Testis (tissue), 2 donors: ENCODE measurements at regions not wholly inside any gene's neighbourhood (a gene's known extent, or its start where the extent isn't known, plus 50 kb on each side); places are given as distances from the start of the nearest gene placed in this dataset.
A peak's percentile ranks its signal among the peaks of the same experiment; 100 is the strongest.

Experiments
- DNase-seq: peaks from one replicate; pipeline ENCODE4 v3.0.0-alpha.2; 2019
- H3K27ac ChIP-seq, 2 donors: fragments of 200-600 bp; sonication (generic); one replicate each; pipeline ENCODE4 v1.5.1; 2019
- H3K27me3 ChIP-seq: fragments of 200-600 bp; sonication (generic); one replicate; pipeline ENCODE4 v1.5.1; 2019
- H3K36me3 ChIP-seq: fragments of 200-600 bp; sonication (generic); one replicate; pipeline ENCODE4 v1.5.1; 2017; ENCODE audit warnings: low read depth; ENCODE audit errors: missing control alignments
- H3K4me1 ChIP-seq: fragments of 200-600 bp; sonication (generic); one replicate; pipeline ENCODE4 v1.5.1; 2019
- H3K4me3 ChIP-seq, 2 donors: fragments of 200-600 bp; sonication (generic); one replicate each; pipeline ENCODE4 v1.5.1; 2017 to 2019
- H3K9me3 ChIP-seq: fragments of 200-600 bp; sonication (generic); one replicate; pipeline ENCODE4 v1.5.1; 2017
- POLR2A ChIP-seq: fragments of 450-650 bp; IDR thresholded peaks from one replicate; pipeline ENCODE4 v1.6.1; 2017; ENCODE audit warnings: antibody characterized with exemption, mild to moderate bottlenecking, moderate library complexity
- WGBS, 2 donors: methylation state at CpG; one replicate each; pipeline ENCODE4 v1.1.5; 2018; 5-methylcytosine and 5-hydroxymethylcytosine counted together
- intact Hi-C: fragments of 100-400 bp; cut with DNase I; formaldehyde crosslinking; loops from one replicate; pipeline ENCODE4 v1.15.1; 2023; ENCODE audit warnings: low total_unique reads
- TF ChIP-seq, protein P1 (sequence below), 3 experiments: fragments of 450-650 bp in 2 of 3; fragments of 200-600 bp in 1 of 3; sonication (generic) in 1 of 3; IDR thresholded peaks; one replicate each; pipeline ENCODE4 v1.5.1; 2016 to 2019; ENCODE audit warnings: antibody characterized with exemption in 3 of 3, mild to moderate bottlenecking in 2 of 3, moderate library complexity in 1 of 3

DNA sequence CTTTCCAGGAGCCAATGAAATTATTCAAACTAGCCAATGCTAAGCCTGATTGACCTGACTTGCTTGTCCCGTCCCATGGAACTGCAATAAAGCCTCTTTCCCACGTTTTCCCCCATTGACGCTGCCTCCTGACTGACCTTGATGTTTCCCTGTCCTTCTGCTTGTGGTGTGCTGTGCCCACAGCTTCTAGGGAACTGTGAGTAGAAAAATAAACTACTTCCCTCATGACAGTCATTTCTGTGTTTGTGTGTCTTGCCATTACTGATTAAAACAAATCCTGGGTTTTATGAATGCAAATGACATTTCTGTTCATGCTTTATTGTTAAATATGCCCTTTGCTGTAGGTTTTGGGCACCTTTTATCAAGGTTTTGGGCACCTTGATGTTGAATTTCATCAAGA, 91.3 kb upstream of the ABI1 start:
- DNase-seq: no peak
- intact Hi-C loops: no loop called here
- Histone ChIP-seq H3K9me3 (no peaks in the 10 kb centered on the region), H3K4me1 (no peaks in the 10 kb centered on the region), H3K27me3 (no peaks in the 10 kb centered on the region), H3K4me3 (no peak overlapping the region), H3K36me3 (no peaks in the 10 kb centered on the region), H3K27ac (no peak overlapping the region)
- 71 to 72% methylated on average over 3 of the region's 3 CpGs for WGBS, 2 donors
- TF ChIP-seq, protein P1, sequence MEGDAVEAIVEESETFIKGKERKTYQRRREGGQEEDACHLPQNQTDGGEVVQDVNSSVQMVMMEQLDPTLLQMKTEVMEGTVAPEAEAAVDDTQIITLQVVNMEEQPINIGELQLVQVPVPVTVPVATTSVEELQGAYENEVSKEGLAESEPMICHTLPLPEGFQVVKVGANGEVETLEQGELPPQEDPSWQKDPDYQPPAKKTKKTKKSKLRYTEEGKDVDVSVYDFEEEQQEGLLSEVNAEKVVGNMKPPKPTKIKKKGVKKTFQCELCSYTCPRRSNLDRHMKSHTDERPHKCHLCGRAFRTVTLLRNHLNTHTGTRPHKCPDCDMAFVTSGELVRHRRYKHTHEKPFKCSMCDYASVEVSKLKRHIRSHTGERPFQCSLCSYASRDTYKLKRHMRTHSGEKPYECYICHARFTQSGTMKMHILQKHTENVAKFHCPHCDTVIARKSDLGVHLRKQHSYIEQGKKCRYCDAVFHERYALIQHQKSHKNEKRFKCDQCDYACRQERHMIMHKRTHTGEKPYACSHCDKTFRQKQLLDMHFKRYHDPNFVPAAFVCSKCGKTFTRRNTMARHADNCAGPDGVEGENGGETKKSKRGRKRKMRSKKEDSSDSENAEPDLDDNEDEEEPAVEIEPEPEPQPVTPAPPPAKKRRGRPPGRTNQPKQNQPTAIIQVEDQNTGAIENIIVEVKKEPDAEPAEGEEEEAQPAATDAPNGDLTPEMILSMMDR (IDR thresholded peaks at IDR 0.05): no peak
- TF ChIP-seq POLR2A: no peak

DNA sequence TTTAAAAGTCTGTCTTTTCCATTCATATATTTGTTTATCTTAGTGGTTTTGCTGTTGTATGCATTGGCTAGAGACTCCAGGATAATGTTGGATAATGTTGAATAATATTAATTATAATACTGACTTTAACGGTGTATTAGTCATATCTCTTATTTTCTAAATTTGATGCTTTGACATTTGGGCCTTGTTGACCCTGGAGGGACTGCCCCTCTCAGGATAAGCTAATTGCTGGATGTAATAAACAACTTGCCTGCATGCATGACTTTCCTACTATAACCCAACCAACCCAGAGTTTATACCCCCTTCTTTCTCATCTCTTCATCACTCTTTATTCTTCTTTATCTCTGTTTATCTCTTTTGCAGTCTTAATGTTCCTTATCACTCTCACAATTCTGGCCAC, 90.9 kb upstream of the ABI1 start:
- no peak overlapping the region for H3K27ac ChIP-seq
- no peaks in the 10 kb centered on the region for H3K4me1 ChIP-seq
- H3K36me3 ChIP-seq: no peaks in the 10 kb centered on the region
- H3K4me3 ChIP-seq: no peak overlapping the region
- 65 to 87% methylated on average over 1 of the region's 1 CpG for WGBS, 2 donors
- intact Hi-C loops: no loop called here
- no peak for DNase-seq
- H3K27me3 ChIP-seq: no peaks in the 10 kb centered on the region
- no peak for TF ChIP-seq POLR2A
- TF ChIP-seq, protein P1 (IDR thresholded peaks at IDR 0.05): no peak
- no peaks in the 10 kb centered on the region for H3K9me3 ChIP-seq

- no peak for TF ChIP-seq POLR2A
- TF ChIP-seq, protein P1 (IDR thresholded peaks at IDR 0.05): no peak
- H3K27me3 ChIP-seq: no peaks in the 10 kb centered on the region
- DNase-seq: no peak
- H3K4me1 ChIP-seq: no peaks in the 10 kb centered on the region
- H3K36me3 ChIP-seq: no peaks in the 10 kb centered on the region
- H3K9me3 ChIP-seq: no peaks in the 10 kb centered on the region
- no peak overlapping the region for H3K4me3 ChIP-seq
- intact Hi-C loops: no loop called here
- no peak overlapping the region for H3K27ac ChIP-seq
Measured at GRCh38 chr10:26950934-26951333, 90.2 kb upstream of the ABI1 start.

DNA sequence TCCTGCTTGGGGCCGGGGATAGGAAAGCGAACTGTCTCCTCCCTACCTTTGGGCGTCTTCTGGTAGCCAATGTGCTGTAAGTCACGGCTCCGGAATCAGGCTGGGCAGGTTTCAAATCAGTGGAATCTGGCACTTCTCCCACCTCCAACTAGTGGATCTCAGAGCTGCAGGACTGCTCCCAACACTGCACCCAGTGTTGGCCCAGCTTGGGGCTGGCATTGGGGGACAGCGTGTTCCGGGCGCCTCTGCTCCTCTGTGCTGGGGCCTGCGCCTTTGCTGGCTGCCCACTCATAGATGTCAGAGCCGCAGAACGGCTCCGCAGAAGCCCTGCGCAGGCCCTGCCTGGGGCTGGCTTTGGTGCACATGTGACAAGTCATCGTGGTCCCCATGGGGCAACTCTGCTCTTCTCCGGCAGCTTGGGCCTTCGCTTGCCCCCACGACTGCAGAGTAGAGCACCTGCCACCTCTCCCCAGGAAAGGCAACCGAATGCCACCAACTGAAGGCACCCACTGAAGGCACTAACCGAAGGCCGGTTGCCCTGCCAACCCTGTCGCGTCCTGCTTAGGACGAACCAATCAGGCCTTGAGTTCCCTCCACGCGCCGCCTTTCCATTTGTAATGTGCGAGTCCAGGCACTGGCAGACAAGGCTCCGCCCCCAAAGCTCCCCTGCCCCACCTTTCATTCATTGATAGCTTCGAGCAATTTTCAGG, 85.5 kb upstream of the ABI1 start:
- peak; percentile 50 for DNase-seq
- H3K27me3 ChIP-seq: no peaks in the 10 kb centered on the region

More for the DNA sequence above, 85.5 kb upstream of the ABI1 start:
- Histone ChIP-seq H3K4me1 (no peaks in the 10 kb centered on the region), H3K4me3 (no peak overlapping the region), H3K36me3 (no peaks in the 10 kb centered on the region), H3K9me3 (no peaks in the 10 kb centered on the region), H3K27ac (no peak overlapping the region)
- intact Hi-C loops: no loop called here
- TF ChIP-seq, protein P1 (IDR thresholded peaks at IDR 0.05): no peak
- TF ChIP-seq POLR2A: no peak
- WGBS, 2 donors: 26 to 46% methylated on average over 17 to 26 of the region's 29 CpGs
